GM12864 (cell line): ENCODE measurements at regions not wholly inside any gene's neighbourhood (a gene's known extent, or its start where the extent isn't known, plus 50 kb on each side); places are given as distances from the start of the nearest gene placed in this dataset.

Source experiments
- DNase-seq: peaks from one replicate; pipeline ENCODE4 v3.0.0-alpha.2; 2011; ENCODE audit warnings: low read depth
- H3K4me3 ChIP-seq: 2 replicates; pipeline ENCODE4 v1.5.1; 2011; ENCODE audit warnings: mild to moderate bottlenecking, low read depth, low read length, control low read depth
- CTCF ChIP-seq: IDR thresholded peaks from 2 replicates; pipeline ENCODE4 v1.5.1; 2011; ENCODE audit warnings: low read depth, mild to moderate bottlenecking, moderate library complexity, low read length, control low read depth, inconsistent platforms; ENCODE audit errors: missing control alignments

GRCh38 chr6:148653138-148653776 lies 93.6 kb upstream of the UST start:
- H3K4me3 ChIP-seq: no peak overlapping the region
- no peak for TF ChIP-seq CTCF
- no peak for DNase-seq

- TF ChIP-seq CTCF: no peak
- DNase-seq: no peak
- no peak overlapping the region for H3K4me3 ChIP-seq
These were observed 89.8 kb upstream of the UST start for GRCh38 chr6:148657048-148657447.

GRCh38 chr6:148658681-148659430 lies 88.0 kb upstream of the UST start:
- no peak overlapping the region for H3K4me3 ChIP-seq
- no peak for DNase-seq
- TF ChIP-seq CTCF: no peak

GRCh38 chr6:148667395-148667794 lies 79.4 kb upstream of the UST start:
- H3K4me3 ChIP-seq: no peak overlapping the region
- no peak for TF ChIP-seq CTCF
- DNase-seq: no peak

DNA sequence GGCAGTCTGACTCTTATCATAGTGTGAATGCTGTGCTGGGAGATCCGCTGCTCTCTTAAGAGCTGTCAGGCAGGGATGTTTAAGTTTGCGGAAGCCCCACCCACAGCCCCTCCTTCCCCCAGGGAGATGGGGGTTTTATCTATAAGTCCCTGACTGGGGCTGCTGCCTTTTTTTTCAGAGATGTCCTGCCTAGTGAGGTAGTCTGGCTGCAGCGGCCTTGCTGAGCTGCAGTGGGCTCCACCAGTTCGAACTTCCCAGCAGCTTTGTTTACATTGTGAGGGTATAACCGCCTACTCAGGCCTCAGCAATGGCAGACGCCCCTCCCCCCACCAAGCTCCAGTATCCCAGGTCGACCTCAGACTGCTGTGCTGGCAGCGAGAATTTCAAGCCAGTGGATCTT lies 75.7 kb upstream of the UST start:
- DNase-seq: no peak
- no peak for TF ChIP-seq CTCF
- H3K4me3 ChIP-seq: no peak overlapping the region

DNA sequence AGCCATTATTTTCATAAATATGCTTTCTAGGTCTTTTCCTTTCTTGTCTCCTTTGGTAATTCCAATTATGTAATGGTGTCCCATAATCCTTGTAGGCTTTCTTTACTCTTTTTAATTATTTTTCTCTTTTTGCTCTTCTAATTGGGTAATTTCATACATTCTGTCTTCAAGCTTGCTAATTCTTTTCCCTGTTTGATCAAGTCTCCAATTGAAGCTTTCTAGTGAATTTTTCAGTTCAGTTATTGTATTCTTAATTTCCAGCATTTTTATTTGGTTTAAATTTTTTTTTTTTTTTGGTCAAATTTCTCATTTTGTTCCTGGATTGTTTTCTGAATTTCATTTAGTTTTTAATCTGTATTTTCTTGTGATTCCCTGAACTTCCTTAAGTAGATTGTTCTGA lies 74.9 kb upstream of the UST start:
- no peak for TF ChIP-seq CTCF
- no peak for DNase-seq
- H3K4me3 ChIP-seq: no peak overlapping the region

DNA sequence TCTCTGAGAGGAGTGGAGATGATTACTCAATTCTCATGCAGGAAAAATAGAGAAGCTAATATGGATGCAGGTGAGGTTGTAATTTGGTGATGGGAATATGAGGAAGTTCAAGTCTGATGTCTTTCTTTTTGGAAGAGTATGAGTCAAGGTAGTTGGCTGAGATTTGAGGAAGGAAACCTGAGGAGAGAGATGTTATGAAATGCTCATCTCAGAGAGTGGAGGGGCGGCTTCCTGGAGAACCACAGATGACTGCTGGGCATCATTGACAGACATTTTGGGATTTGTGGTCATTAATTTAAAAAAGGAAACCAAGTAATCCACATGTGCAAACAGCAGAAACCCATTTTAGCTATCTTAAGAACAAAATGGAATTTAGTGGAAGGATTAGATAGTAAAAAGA lies 72.5 kb upstream of the UST start:
- no peak for DNase-seq
- no peak overlapping the region for H3K4me3 ChIP-seq
- TF ChIP-seq CTCF: no peak
